A549 (cell line): ENCODE measurements at regions not wholly inside any gene's neighbourhood (a gene's known extent, or its start where the extent isn't known, plus 50 kb on each side); places are given as distances from the start of the nearest gene placed in this dataset.
"Not testable (repeated sequence)": the region's sequence is repeated elsewhere in the genome, so short reads cannot be mapped to it uniquely, and the experiment has no call there.

Source experiments
- BCL3 ChIP-seq: fragments of >200 bp; sonication (Bioruptor Twin); formaldehyde crosslinking; IDR thresholded peaks from 3 replicates; pipeline ENCODE4 v1.6.1; 2016
- CTCF ChIP-seq: fragments of >200 bp; sonication (Bioruptor Twin); formaldehyde crosslinking; IDR thresholded peaks from 3 replicates; pipeline ENCODE4 v1.5.1; 2016
- ESRRA ChIP-seq: fragments of 150-350 bp; IDR thresholded peaks from 2 replicates; pipeline ENCODE4 v1.6.1; 2014; ENCODE audit warnings: mild to moderate bottlenecking, low read length, borderline replicate concordance
- HDAC2 ChIP-seq: fragments of 200-600 bp; sonication (generic); IDR thresholded peaks from 2 replicates; pipeline ENCODE4 v1.6.1; 2016
- HMGXB4 ChIP-seq: fragments of 250-450 bp; sonication (Bioruptor Pico); IDR thresholded peaks from 2 replicates; pipeline ENCODE4 v1.5.0; 2021; ENCODE audit warnings: mild to moderate bottlenecking, moderate library complexity, borderline replicate concordance
- JUN ChIP-seq, 2 experiments: fragments of >200 bp; sonication (Bioruptor Twin); formaldehyde crosslinking; IDR thresholded peaks; 2 replicates in 1 of 2; 3 replicates in 1 of 2; pipeline ENCODE4 v1.6.1; 2016 to 2017
- KDM1A ChIP-seq: fragments of 200-600 bp; sonication (generic); IDR thresholded peaks from 2 replicates; pipeline ENCODE4 v1.6.1; 2016; ENCODE audit warnings: low read depth, mild to moderate bottlenecking
- MAX ChIP-seq: IDR thresholded peaks from 2 replicates; pipeline ENCODE4 v1.6.1; 2012
- POLR2A ChIP-seq: IDR thresholded peaks from 2 replicates; pipeline ENCODE4 v1.6.1; 2012; ENCODE audit warnings: mild to moderate bottlenecking, low read length
- REST ChIP-seq: fragments of 200-600 bp; sonication (generic); IDR thresholded peaks from 2 replicates; pipeline ENCODE4 v1.6.1; 2016; ENCODE audit warnings: antibody characterized with exemption, mild to moderate bottlenecking, moderate library complexity
- RFX5 ChIP-seq: fragments of 450-650 bp; IDR thresholded peaks from 2 replicates; pipeline ENCODE4 v1.7.1; 2014; ENCODE audit warnings: antibody characterized with exemption, mild to moderate bottlenecking, moderate library complexity
- RNF2 ChIP-seq: fragments of 200-600 bp; sonication (generic); IDR thresholded peaks from 2 replicates; pipeline ENCODE4 v1.6.1; 2016; ENCODE audit warnings: low read depth, mild to moderate bottlenecking, antibody characterized with exemption, moderate library complexity, borderline replicate concordance
- USF2 ChIP-seq: fragments of 450-650 bp; IDR thresholded peaks from 2 replicates; pipeline ENCODE4 v1.6.1; 2014; ENCODE audit warnings: antibody characterized with exemption

GRCh38 chr7:57839152-57839551 is 389.2 kb downstream of the ZNF716 start:
- not testable (repeated sequence) for TF ChIP-seq HDAC2; RNF2; CTCF; RFX5; JUN (IDR thresholded peaks at IDR 0.05); KDM1A; BCL3; POLR2A; ESRRA; USF2; HMGXB4 (CRISPR knock-in tag); REST; MAX
